ENCODE measurements at regions not wholly inside any gene's neighbourhood (a gene's known extent, or its start where the extent isn't known, plus 50 kb on each side); places are given as distances from the start of the nearest gene placed in this dataset.

- H3K4me3 ChIP-seq (ENCODE audit: low read length): no peak overlapping the region
- DNase-seq (ENCODE audit: low read depth): no peak
Measured at GRCh38 chr9:107789001-107789700, 299.6 kb upstream of the KLF4 start.

GRCh38 chr9:107786561-107786960 is 297.0 kb upstream of the KLF4 start:
- H3K4me3 ChIP-seq (ENCODE audit: low read length): no peak overlapping the region
- no peak for TF ChIP-seq CTCF (conservative IDR thresholded peaks at IDR 0.05; ENCODE audit: low read length)
- DNase-seq (ENCODE audit: low read depth): peak; percentile 15

More at GRCh38 chr9:107789001-107789700, 299.6 kb upstream of the KLF4 start:
- TF ChIP-seq CTCF (conservative IDR thresholded peaks at IDR 0.05; ENCODE audit: low read length): no peak

GRCh38 chr9:107784235-107784958 is 294.8 kb upstream of the KLF4 start:
- H3K4me3 ChIP-seq (ENCODE audit: low read length): no peak overlapping the region
- peak; percentile 91 for DNase-seq (ENCODE audit: low read depth)
- TF ChIP-seq CTCF (conservative IDR thresholded peaks at IDR 0.05; ENCODE audit: low read length): 0 out of 2 replicates have a peak, but pooled peaks have one; percentile 6

GRCh38 chr9:107782789-107783188 is 293.2 kb upstream of the KLF4 start:
- no peak overlapping the region for H3K4me3 ChIP-seq (ENCODE audit: low read length)
- DNase-seq (ENCODE audit: low read depth): no peak
- no peak for TF ChIP-seq CTCF (conservative IDR thresholded peaks at IDR 0.05; ENCODE audit: low read length)

GRCh38 chr9:107782381-107782780 is 292.8 kb upstream of the KLF4 start:
- TF ChIP-seq CTCF (conservative IDR thresholded peaks at IDR 0.05; ENCODE audit: low read length): no peak
- DNase-seq (ENCODE audit: low read depth): peak; percentile 89
- no peak overlapping the region for H3K4me3 ChIP-seq (ENCODE audit: low read length)

GRCh38 chr9:107780960-107781359 is 291.4 kb upstream of the KLF4 start:
- DNase-seq (ENCODE audit: low read depth): no peak
- no peak overlapping the region for H3K4me3 ChIP-seq (ENCODE audit: low read length)
- TF ChIP-seq CTCF (conservative IDR thresholded peaks at IDR 0.05; ENCODE audit: low read length): no peak

GRCh38 chr9:107779731-107780130 is 290.2 kb upstream of the KLF4 start:
- TF ChIP-seq CTCF (conservative IDR thresholded peaks at IDR 0.05; ENCODE audit: low read length): no peak
- no peak for DNase-seq (ENCODE audit: low read depth)
- H3K4me3 ChIP-seq (ENCODE audit: low read length): no peak overlapping the region

Measured in AG10803 (cell line).